Testis (tissue), 2 donors: ENCODE measurements at regions not wholly inside any gene's neighbourhood (a gene's known extent, or its start where the extent isn't known, plus 50 kb on each side); places are given as distances from the start of the nearest gene placed in this dataset.

ENCODE experiments used
- POLR2A ChIP-seq: fragments of 450-650 bp; IDR thresholded peaks from one replicate; pipeline ENCODE4 v1.6.1; 2017; ENCODE audit warnings: antibody characterized with exemption, mild to moderate bottlenecking, moderate library complexity
- TF ChIP-seq, protein P1 (sequence below), 3 experiments: fragments of 450-650 bp in 2 of 3; fragments of 200-600 bp in 1 of 3; sonication (generic) in 1 of 3; IDR thresholded peaks; one replicate each; pipeline ENCODE4 v1.5.1; 2016 to 2019; ENCODE audit warnings: antibody characterized with exemption in 3 of 3, mild to moderate bottlenecking in 2 of 3, moderate library complexity in 1 of 3

- no peak for TF ChIP-seq POLR2A
- TF ChIP-seq, protein P1, sequence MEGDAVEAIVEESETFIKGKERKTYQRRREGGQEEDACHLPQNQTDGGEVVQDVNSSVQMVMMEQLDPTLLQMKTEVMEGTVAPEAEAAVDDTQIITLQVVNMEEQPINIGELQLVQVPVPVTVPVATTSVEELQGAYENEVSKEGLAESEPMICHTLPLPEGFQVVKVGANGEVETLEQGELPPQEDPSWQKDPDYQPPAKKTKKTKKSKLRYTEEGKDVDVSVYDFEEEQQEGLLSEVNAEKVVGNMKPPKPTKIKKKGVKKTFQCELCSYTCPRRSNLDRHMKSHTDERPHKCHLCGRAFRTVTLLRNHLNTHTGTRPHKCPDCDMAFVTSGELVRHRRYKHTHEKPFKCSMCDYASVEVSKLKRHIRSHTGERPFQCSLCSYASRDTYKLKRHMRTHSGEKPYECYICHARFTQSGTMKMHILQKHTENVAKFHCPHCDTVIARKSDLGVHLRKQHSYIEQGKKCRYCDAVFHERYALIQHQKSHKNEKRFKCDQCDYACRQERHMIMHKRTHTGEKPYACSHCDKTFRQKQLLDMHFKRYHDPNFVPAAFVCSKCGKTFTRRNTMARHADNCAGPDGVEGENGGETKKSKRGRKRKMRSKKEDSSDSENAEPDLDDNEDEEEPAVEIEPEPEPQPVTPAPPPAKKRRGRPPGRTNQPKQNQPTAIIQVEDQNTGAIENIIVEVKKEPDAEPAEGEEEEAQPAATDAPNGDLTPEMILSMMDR (IDR thresholded peaks at IDR 0.05): no peak
Measured at GRCh38 chr5:66312266-66312665, 168.2 kb downstream of the SREK1 start.
